ENCODE measurements at regions not wholly inside any gene's neighbourhood (a gene's known extent, or its start where the extent isn't known, plus 50 kb on each side); places are given as distances from the start of the nearest gene placed in this dataset.

DNA sequence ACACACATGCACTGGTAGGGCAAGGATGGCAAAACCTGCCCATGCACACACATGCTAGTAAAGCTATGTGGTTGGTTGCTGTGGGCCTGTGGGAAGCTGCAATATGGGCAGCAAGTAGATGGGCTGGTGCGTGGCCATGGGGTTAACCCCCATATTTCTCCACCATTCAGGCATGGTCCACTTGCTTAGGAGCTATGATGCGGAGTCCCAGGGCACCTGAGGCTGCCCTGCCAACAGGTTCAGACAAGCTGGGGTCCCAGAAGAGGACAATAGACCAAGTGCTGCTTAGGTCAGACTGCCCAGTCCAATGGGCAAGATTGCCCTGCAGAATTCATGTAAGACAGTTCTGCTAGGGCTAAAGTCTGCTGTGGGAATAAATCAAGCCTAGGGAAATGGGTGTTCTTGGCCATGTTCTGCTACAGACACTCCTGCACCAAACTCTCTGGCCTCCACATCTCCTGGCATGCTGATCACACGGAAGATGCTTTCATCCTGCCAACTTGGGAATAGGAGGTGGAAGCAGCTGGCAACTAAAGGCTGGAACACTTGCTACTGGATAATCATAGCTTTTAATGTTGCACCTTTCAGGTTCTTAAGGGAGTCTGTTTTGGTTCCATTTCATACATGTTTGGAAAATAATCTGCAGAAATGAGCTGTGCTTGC is 646.3 kb upstream of the SLITRK1 start:
- TF ChIP-seq, protein P1, sequence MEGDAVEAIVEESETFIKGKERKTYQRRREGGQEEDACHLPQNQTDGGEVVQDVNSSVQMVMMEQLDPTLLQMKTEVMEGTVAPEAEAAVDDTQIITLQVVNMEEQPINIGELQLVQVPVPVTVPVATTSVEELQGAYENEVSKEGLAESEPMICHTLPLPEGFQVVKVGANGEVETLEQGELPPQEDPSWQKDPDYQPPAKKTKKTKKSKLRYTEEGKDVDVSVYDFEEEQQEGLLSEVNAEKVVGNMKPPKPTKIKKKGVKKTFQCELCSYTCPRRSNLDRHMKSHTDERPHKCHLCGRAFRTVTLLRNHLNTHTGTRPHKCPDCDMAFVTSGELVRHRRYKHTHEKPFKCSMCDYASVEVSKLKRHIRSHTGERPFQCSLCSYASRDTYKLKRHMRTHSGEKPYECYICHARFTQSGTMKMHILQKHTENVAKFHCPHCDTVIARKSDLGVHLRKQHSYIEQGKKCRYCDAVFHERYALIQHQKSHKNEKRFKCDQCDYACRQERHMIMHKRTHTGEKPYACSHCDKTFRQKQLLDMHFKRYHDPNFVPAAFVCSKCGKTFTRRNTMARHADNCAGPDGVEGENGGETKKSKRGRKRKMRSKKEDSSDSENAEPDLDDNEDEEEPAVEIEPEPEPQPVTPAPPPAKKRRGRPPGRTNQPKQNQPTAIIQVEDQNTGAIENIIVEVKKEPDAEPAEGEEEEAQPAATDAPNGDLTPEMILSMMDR (IDR thresholded peaks at IDR 0.05) = no peak

DNA sequence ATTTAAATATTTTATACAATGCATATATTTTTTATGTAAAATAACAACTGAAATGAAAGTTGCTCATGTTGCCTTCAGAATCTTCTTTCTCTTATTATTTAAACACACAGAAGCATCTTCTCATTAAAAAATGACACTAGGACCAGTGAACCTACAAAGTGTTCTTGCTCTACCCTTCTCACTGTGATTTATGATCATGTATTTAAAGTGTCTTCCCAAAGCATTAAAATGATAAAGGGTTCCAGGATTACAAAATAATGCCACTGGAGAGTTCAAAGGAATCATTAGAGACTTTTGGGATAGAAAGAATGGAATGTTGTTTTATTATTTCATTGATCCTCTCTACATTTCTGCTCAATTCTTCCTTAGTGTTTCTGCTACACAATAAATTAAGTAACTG is 643.6 kb upstream of the SLITRK1 start:
- TF ChIP-seq, protein P1 (IDR thresholded peaks at IDR 0.05) = no peak

DNA sequence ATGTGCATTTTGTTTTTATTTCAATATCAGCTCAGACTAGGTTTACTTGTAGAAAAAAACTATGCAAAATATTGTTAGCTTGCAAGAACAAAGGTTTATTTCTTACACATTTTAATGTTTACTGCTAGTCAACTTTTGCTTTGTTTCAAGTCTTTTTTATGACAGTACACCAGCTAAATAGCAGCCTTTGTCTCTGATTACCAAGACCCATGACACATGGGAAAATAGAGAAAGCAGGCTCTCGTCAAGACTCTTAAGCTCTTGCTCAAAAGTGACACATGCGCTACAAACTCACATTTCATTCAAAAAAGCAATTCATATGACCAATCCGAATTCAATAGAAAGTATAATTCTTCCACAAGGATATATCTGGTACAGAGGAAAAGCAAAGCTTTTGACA is 642.3 kb upstream of the SLITRK1 start:
- TF ChIP-seq, protein P1 (IDR thresholded peaks at IDR 0.05) = no peak

DNA sequence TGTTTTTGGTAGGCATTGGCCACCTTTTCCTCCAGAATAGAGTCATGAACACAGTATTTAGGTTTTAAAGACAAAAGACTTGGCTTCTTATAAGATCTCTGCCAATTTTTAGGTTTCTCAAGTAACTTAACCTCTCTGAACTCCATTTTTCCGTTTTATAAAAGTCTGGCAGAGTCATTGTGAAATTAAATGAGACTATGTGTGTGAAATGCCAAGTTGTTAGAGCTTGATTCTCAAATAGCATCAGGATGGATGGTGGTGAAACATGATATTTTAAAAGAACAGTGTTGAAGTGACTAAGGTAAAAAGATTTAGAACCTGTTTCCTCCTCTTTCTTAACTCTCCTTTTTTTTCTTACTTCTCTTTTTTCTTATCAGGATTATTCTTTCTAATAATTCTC is 617.7 kb upstream of the SLITRK1 start:
- TF ChIP-seq, protein P1 (IDR thresholded peaks at IDR 0.05) = no peak

DNA sequence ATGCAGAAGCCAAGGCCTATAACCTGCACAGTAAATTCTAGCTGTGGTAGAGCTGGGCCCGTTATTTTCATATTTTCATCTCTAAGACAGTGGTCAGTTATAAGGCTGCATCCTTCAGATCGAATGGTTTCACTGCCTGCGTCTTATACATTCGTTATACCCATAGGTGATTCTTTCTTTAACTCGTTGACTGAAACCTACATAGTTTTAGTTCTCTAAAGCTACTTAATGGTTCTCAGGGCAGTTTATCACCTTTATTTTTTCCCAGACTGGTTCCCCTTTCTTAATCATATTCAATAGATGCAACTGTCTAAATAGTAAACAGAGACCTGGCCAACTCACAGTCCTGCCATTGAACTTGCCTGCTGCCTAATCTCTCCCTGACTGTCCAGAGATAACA is 615.3 kb upstream of the SLITRK1 start:
- TF ChIP-seq, protein P1 (IDR thresholded peaks at IDR 0.05) = no peak

DNA sequence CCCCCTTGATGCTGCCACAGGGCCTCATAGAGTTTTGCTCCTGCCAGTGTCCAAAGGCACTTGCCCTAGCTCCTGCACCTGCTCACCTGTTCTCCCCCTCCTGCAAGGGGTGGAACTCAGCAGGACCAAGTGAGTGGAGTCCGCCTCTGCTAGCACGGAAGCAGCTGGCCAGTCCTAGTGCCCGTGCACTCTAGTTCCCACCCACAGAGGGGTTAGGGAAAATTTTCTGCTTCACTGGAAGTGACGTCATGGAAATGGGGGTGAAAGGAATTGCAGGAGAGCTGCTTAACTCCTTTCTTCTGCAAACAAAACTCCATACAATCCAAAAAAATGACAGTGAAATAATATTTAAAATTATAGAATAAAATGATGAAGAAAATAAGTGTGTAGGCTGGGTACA is 609.7 kb upstream of the SLITRK1 start:
- TF ChIP-seq, protein P1 (IDR thresholded peaks at IDR 0.05) = no peak

DNA sequence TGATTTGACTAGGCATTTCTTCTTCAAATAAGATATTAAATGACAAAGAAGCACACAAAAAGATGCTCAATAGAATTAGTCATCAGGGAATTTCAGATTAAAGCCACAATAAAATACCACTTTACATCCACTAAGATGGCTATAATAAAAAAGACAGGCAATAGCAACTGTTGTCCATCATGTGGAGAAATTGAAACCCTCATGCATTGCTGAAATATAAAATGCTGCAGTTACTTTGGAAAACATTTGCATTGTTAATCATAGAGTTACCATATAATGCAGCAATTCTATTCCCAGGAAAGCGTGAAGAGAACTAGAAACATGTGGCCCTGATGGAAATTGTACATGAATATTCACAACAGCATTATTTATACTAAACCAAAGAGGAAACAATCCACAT is 605.5 kb upstream of the SLITRK1 start:
- TF ChIP-seq, protein P1 (IDR thresholded peaks at IDR 0.05) = no peak

DNA sequence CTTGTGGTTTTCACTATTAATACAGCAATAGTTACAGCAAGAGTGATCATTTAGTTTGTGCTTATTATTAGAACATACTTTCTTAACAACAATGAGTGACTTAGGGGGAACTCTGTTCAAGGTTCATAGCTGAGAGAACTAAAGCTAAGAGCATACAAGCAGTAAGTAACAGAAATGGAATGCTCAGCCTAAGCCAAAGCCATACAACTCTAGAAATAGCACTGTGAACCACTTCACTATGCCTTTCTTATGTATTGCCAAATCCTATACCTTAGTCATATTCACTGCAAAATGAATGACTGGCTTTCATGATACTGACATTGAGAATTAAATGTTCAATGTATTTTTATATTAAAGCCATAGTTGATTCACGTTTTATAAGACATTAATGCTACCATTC is 599.7 kb upstream of the SLITRK1 start:
- TF ChIP-seq, protein P1 (IDR thresholded peaks at IDR 0.05) = no peak

Measured in LNCAP (cell line).